HEK293 (cell line): ENCODE measurements at regions not wholly inside any gene's neighbourhood (a gene's known extent, or its start where the extent isn't known, plus 50 kb on each side); places are given as distances from the start of the nearest gene placed in this dataset.

Experiments used
- CTCF ChIA-PET: fragments of 350-600 bp; formaldehyde crosslinking; extraction: SDS; loops from one replicate; lab custom pipeline; 2021; ENCODE audit warnings: antibody characterized with exemption; lab: Yijun Ruan, JAX
- POLR2A ChIA-PET: fragments of 300-600 bp; formaldehyde crosslinking; extraction: SDS; loops from one replicate; lab custom pipeline; 2020; ENCODE audit warnings: antibody characterized with exemption, inconsistent platforms; lab: Yijun Ruan, JAX
- H3K27ac ChIP-seq: fragments of 200-500 bp; sonication (Bioruptor generic); 2 replicates; pipeline ENCODE4 v1.5.1; 2014; ENCODE audit warnings: low read depth, low read length, control low read depth, inconsistent platforms; ENCODE audit errors: extremely low read depth
- H3K36me3 ChIP-seq, 2 experiments: fragments of 200-500 bp in 1 of 2; sonication (Bioruptor generic) in 1 of 2; 1 replicate in 1 of 2; 2 replicates in 1 of 2; pipeline ENCODE4 v1.5.1; 2014 to 2017; ENCODE audit warnings: inconsistent platforms in 2 of 2, low read length in 2 of 2; ENCODE audit not compliant: control insufficient read depth in 2 of 2, insufficient read depth in 1 of 2
- H3K4me1 ChIP-seq: fragments of 200-500 bp; sonication (Bioruptor generic); 2 replicates; pipeline ENCODE4 v1.5.1; 2014; ENCODE audit warnings: mild to moderate bottlenecking, low read length, inconsistent platforms; ENCODE audit not compliant: control insufficient read depth, insufficient read depth
- H3K4me3 ChIP-seq: 2 replicates; pipeline ENCODE4 v1.5.1; 2011; ENCODE audit warnings: low read depth, mild to moderate bottlenecking, control low read depth, low read length, moderate library complexity
- H3K9me3 ChIP-seq: fragments of 200-500 bp; sonication (Bioruptor generic); 2 replicates; pipeline ENCODE4 v1.5.1; 2014; ENCODE audit warnings: low read depth, low read length, inconsistent platforms; ENCODE audit not compliant: control insufficient read depth, insufficient read depth
- CTCF ChIP-seq: fragments of 450-650 bp; formaldehyde crosslinking; IDR thresholded peaks from 2 replicates; pipeline ENCODE4 v1.5.1; 2016; ENCODE audit warnings: missing biosample characterization, missing genetic modification characterization
- SALL2 ChIP-seq: fragments of 450-650 bp; formaldehyde crosslinking; IDR thresholded peaks from 2 replicates; pipeline ENCODE4 v1.5.0; 2017; ENCODE audit warnings: missing biosample characterization, mild to moderate bottlenecking, missing genetic modification characterization, borderline replicate concordance
- TSHZ1 ChIP-seq: fragments of 450-650 bp; formaldehyde crosslinking; IDR thresholded peaks from 2 replicates; pipeline ENCODE4 v1.5.1; 2016; ENCODE audit warnings: missing biosample characterization, missing genetic modification characterization, borderline replicate concordance
- ZBTB6 ChIP-seq: fragments of 450-650 bp; formaldehyde crosslinking; IDR thresholded peaks from 2 replicates; pipeline ENCODE4 v1.5.1; 2017; ENCODE audit warnings: missing biosample characterization, missing genetic modification characterization
- ZFHX2 ChIP-seq: fragments of 450-650 bp; formaldehyde crosslinking; conservative IDR thresholded peaks from 2 replicates; pipeline ENCODE4 v1.5.1; 2016; ENCODE audit warnings: missing biosample characterization, missing genetic modification characterization
- ZFP69B ChIP-seq: fragments of 450-650 bp; formaldehyde crosslinking; IDR thresholded peaks from 2 replicates; pipeline ENCODE4 v1.5.1; 2016; ENCODE audit warnings: missing biosample characterization, missing genetic modification characterization
- ZNF175 ChIP-seq: fragments of 450-650 bp; formaldehyde crosslinking; IDR thresholded peaks from 2 replicates; pipeline ENCODE4 v1.5.1; 2016; ENCODE audit warnings: missing biosample characterization, missing genetic modification characterization
- ZNF274 ChIP-seq, 2 experiments: fragments of 200-500 bp in 1 of 2; fragments of 450-650 bp in 1 of 2; sonication (Bioruptor generic) in 1 of 2; formaldehyde crosslinking in 1 of 2; IDR thresholded peaks; 2 replicates each; pipeline versions ENCODE4 v1.5.1 to v1.6.1; 2014 to 2016; ENCODE audit warnings: borderline replicate concordance in 1 of 2, inconsistent platforms in 1 of 2, low read length in 1 of 2, missing biosample characterization in 1 of 2, missing genetic modification characterization in 1 of 2
- ZNF280D ChIP-seq: fragments of 450-650 bp; formaldehyde crosslinking; IDR thresholded peaks from 2 replicates; pipeline ENCODE4 v1.5.1; 2016; ENCODE audit warnings: missing biosample characterization, missing genetic modification characterization
- ZNF426 ChIP-seq: fragments of 450-650 bp; formaldehyde crosslinking; IDR thresholded peaks from 2 replicates; pipeline ENCODE4 v1.5.1; 2017; ENCODE audit warnings: missing biosample characterization, missing genetic modification characterization, mild to moderate bottlenecking, inconsistent platforms, moderate library complexity
- ZNF558 ChIP-seq: fragments of 450-650 bp; formaldehyde crosslinking; IDR thresholded peaks from 2 replicates; pipeline ENCODE4 v1.5.1; 2016; ENCODE audit warnings: missing biosample characterization, missing genetic modification characterization
- ZNF580 ChIP-seq: fragments of 450-650 bp; formaldehyde crosslinking; IDR thresholded peaks from 2 replicates; pipeline ENCODE4 v1.5.1; 2016; ENCODE audit warnings: missing biosample characterization, missing genetic modification characterization
- ZNF600 ChIP-seq: fragments of 450-650 bp; formaldehyde crosslinking; IDR thresholded peaks from 2 replicates; pipeline ENCODE4 v1.5.1; 2016; ENCODE audit warnings: missing biosample characterization, missing genetic modification characterization
- ZNF654 ChIP-seq: fragments of 450-650 bp; formaldehyde crosslinking; IDR thresholded peaks from 2 replicates; pipeline ENCODE4 v1.5.1; 2016; ENCODE audit warnings: low read depth, missing biosample characterization, missing genetic modification characterization
- ZNF677 ChIP-seq: fragments of 450-650 bp; IDR thresholded peaks from 2 replicates; pipeline ENCODE4 v1.5.0; 2018; ENCODE audit warnings: missing biosample characterization, mild to moderate bottlenecking, missing genetic modification characterization, moderate library complexity
- ZNF701 ChIP-seq: fragments of 450-650 bp; formaldehyde crosslinking; IDR thresholded peaks from 2 replicates; pipeline ENCODE4 v1.5.1; 2016; ENCODE audit warnings: missing biosample characterization, missing genetic modification characterization

GRCh38 chr14:65838565-65838964, 426.0 kb downstream of the FUT8 start:
- Histone ChIP-seq H3K9me3 (no peaks in the 10 kb centered on the region), H3K4me1 (no peaks in the 10 kb centered on the region), H3K36me3 (no peaks in the 10 kb centered on the region), H3K27ac (no peak overlapping the region), H3K4me3 (no peak overlapping the region)
- POLR2A ChIA-PET: no interaction called here
- CTCF ChIA-PET: no interaction called here
- TF ChIP-seq ZNF175 (tag by site-specific recombination): no peak
- no peak for TF ChIP-seq ZNF280D (tag by site-specific recombination)
- no peak for TF ChIP-seq CTCF (tag by site-specific recombination)
- no peak for TF ChIP-seq ZNF701 (tag by site-specific recombination)
- TF ChIP-seq ZNF600 (tag by site-specific recombination): no peak
- no peak for TF ChIP-seq ZFHX2 (tag by site-specific recombination)
- no peak for TF ChIP-seq SALL2 (tag by site-specific recombination)
- TF ChIP-seq ZNF274 (IDR thresholded peaks at IDR 0.05; ENCODE audit: low read length): no peak
- no peak for TF ChIP-seq ZNF274 (tag by site-specific recombination; IDR thresholded peaks at IDR 0.05; ENCODE audit: borderline replicate concordance)
- no peak for TF ChIP-seq ZNF426 (tag by site-specific recombination)
- no peak for TF ChIP-seq ZNF654 (tag by site-specific recombination)
- TF ChIP-seq TSHZ1 (tag by site-specific recombination): no peak
- no peak for TF ChIP-seq ZNF580 (tag by site-specific recombination)
- TF ChIP-seq ZBTB6 (tag by site-specific recombination): no peak
- TF ChIP-seq ZNF558 (tag by site-specific recombination): no peak
- TF ChIP-seq ZFP69B (tag by site-specific recombination): no peak
- TF ChIP-seq ZNF677: no peak
